HepG2 (cell line): ENCODE measurements at regions not wholly inside any gene's neighbourhood (a gene's known extent, or its start where the extent isn't known, plus 50 kb on each side); places are given as distances from the start of the nearest gene placed in this dataset.

ENCODE experiments used
- ATAC-seq: fragments of 200-7000 bp; cut with Tn5 transposase; 3 replicates; pipeline ENCODE4 v1.9.1; 2020; ENCODE audit warnings: mild to moderate bottlenecking, moderate library complexity
- BruUV-seq: library from RNA; stranded (reverse); fragments of 400-500 nt; replicated peaks from 2 replicates; lab custom pipeline; 2021; lab: Mats Ljungman, UMichigan
- CTCF ChIA-PET: fragments of 300-600 bp; formaldehyde crosslinking; extraction: SDS; loops from one replicate; lab custom pipeline; 2021; ENCODE audit warnings: low total read pairs, inconsistent platforms, low intra/inter-chr PET ratio; lab: Yijun Ruan, JAX
- POLR2A ChIA-PET: fragments of 350-600 bp; sonication (Branson Sonifier 250); formaldehyde crosslinking; loops from one replicate; lab custom pipeline; 2020; ENCODE audit warnings: antibody characterized with exemption, inconsistent platforms; lab: Yijun Ruan, JAX
- DNase-seq: peaks from one replicate; pipeline ENCODE4 v3.0.0-alpha.2; 2015; ENCODE audit warnings: low spot score
- FAIRE-seq: peaks from 3 replicates; lab custom pipeline; 2011; peaks lifted over from hg19 to GRCh38; lab: Jason Lieb, UNC
- H2AFZ ChIP-seq: one replicate; pipeline ENCODE4 v1.6.1; 2011; ENCODE audit warnings: low read length, inconsistent platforms
- H3K27ac ChIP-seq: fragments of 300-600 bp; 3 replicates; pipeline ENCODE4 v1.8.0; 2011; ENCODE audit warnings: mixed run types, mild to moderate bottlenecking, mixed read lengths, low read length, inconsistent platforms; ENCODE audit not compliant: insufficient read depth; ENCODE audit errors: extremely low read length
- H3K27me3 ChIP-seq, 2 experiments: fragments of 200-600 bp in 1 of 2; 2 replicates in 1 of 2; 3 replicates in 1 of 2; pipeline versions ENCODE4 v1.6.0 to v1.8.0; 2011; ENCODE audit warnings: low read length in 2 of 2, mild to moderate bottlenecking in 2 of 2, moderate library complexity in 2 of 2, inconsistent platforms in 1 of 2; ENCODE audit not compliant: insufficient read depth in 2 of 2, control insufficient read depth in 1 of 2
- H3K36me3 ChIP-seq, 2 experiments: fragments of 200-600 bp in 1 of 2; replicated peaks in 1 of 2; 2 replicates in 1 of 2; 3 replicates in 1 of 2; pipeline versions ENCODE4 v1.5.1 to v1.8.0; 2011; ENCODE audit warnings: low read length in 2 of 2, inconsistent platforms in 1 of 2; ENCODE audit not compliant: insufficient read depth in 2 of 2, control insufficient read depth in 1 of 2
- H3K4me1 ChIP-seq: 2 replicates; pipeline ENCODE4 v1.5.1; 2012; ENCODE audit warnings: low read length, inconsistent platforms; ENCODE audit not compliant: insufficient read depth
- H3K4me2 ChIP-seq: 2 replicates; pipeline ENCODE4 v1.6.0; 2011; ENCODE audit warnings: low read depth, low read length, inconsistent platforms
- H3K4me3 ChIP-seq, 3 experiments: fragments of 200-600 bp in 1 of 3; sonication (generic), shearing (Covaris generic) in 1 of 3; replicated peaks in 1 of 3; 2 replicates each; pipeline ENCODE4 v1.5.1; 2011 to 2016; ENCODE audit warnings: low read length in 3 of 3, inconsistent platforms in 2 of 3, low read depth in 2 of 3, mild to moderate bottlenecking in 2 of 3, control low read depth in 1 of 3, mixed read lengths in 1 of 3; ENCODE audit not compliant: insufficient read depth in 1 of 3
- H3K79me2 ChIP-seq: one replicate; pipeline ENCODE4 v1.6.1; 2011; ENCODE audit warnings: low read length, inconsistent platforms; ENCODE audit not compliant: insufficient read depth
- H3K9ac ChIP-seq: 2 replicates; pipeline ENCODE4 v1.6.0; 2011; ENCODE audit warnings: mild to moderate bottlenecking, low read depth, low read length, inconsistent platforms; ENCODE audit not compliant: insufficient read depth
- H3K9me3 ChIP-seq: 2 replicates; pipeline ENCODE4 v1.5.1; 2012; ENCODE audit warnings: mild to moderate bottlenecking, low read length
- H4K20me1 ChIP-seq: 2 replicates; pipeline ENCODE4 v1.6.0; 2011; ENCODE audit warnings: inconsistent platforms, mild to moderate bottlenecking, low read length, moderate library complexity; ENCODE audit not compliant: insufficient read depth
- AKAP8 ChIP-seq: sonication (generic); formaldehyde crosslinking; IDR thresholded peaks from 2 replicates; pipeline ENCODE4 v1.5.1; 2020; ENCODE audit warnings: mild to moderate bottlenecking, missing genetic modification reagents
- ATF7-NPFF ChIP-seq: sonication (generic); formaldehyde crosslinking; IDR thresholded peaks from 2 replicates; pipeline ENCODE4 v1.8.1; 2023; ENCODE audit warnings: mild to moderate bottlenecking, low read depth, missing genetic modification reagents, moderate library complexity
- GZF1 ChIP-seq: sonication (generic); formaldehyde crosslinking; IDR thresholded peaks from 2 replicates; pipeline ENCODE4 v1.5.1; 2020; ENCODE audit warnings: mild to moderate bottlenecking, missing genetic modification reagents
- KLF13 ChIP-seq: sonication (generic); formaldehyde crosslinking; IDR thresholded peaks from 2 replicates; pipeline ENCODE4 v1.4.0; 2020; ENCODE audit warnings: mild to moderate bottlenecking, missing genetic modification reagents
- PHF5A ChIP-seq: IDR thresholded peaks from one replicate; pipeline ENCODE4 v1.6.1; 2018; ENCODE audit warnings: low read depth, missing genetic modification reagents; ENCODE audit not compliant: unreplicated experiment
- POLR2A ChIP-seq, 2 experiments: IDR thresholded peaks; 2 replicates each; pipeline ENCODE4 v1.6.1; 2011; ENCODE audit warnings: low read depth in 2 of 2, low read length in 2 of 2, mild to moderate bottlenecking in 1 of 2, moderate library complexity in 1 of 2; ENCODE audit not compliant: insufficient read depth in 1 of 2
- U2AF2 ChIP-seq: fragments of 200-400 bp; formaldehyde crosslinking; IDR thresholded peaks from 2 replicates; pipeline ENCODE4 v1.6.1; 2017; ENCODE audit warnings: low read depth, mild to moderate bottlenecking, low read length
- ZFX ChIP-seq: sonication (generic); formaldehyde crosslinking; IDR thresholded peaks from 2 replicates; pipeline ENCODE4 v1.4.0; 2020; ENCODE audit warnings: mild to moderate bottlenecking, low read depth, missing genetic modification reagents, moderate library complexity
- ZNF10 ChIP-seq: sonication (generic); formaldehyde crosslinking; IDR thresholded peaks from 2 replicates; pipeline ENCODE4 v1.4.0; 2020; ENCODE audit warnings: mild to moderate bottlenecking, low read depth, missing genetic modification reagents, borderline replicate concordance
- ZNF138 ChIP-seq: sonication (generic); formaldehyde crosslinking; IDR thresholded peaks from 2 replicates; pipeline ENCODE4 v1.5.0; 2020; ENCODE audit warnings: mild to moderate bottlenecking, low read depth, missing genetic modification reagents
- ZNF24 ChIP-seq: fragments of 450-650 bp; IDR thresholded peaks from 2 replicates; pipeline ENCODE4 v1.6.1; 2017; ENCODE audit warnings: antibody characterized with exemption, mild to moderate bottlenecking
- ZNF775 ChIP-seq: sonication (generic); formaldehyde crosslinking; IDR thresholded peaks from 2 replicates; pipeline ENCODE4 v1.4.0; 2020; ENCODE audit warnings: missing genetic modification reagents, mild to moderate bottlenecking, moderate library complexity, borderline replicate concordance
- ZNF878 ChIP-seq: sonication (generic); formaldehyde crosslinking; IDR thresholded peaks from 2 replicates; pipeline ENCODE4 v1.8.1; 2023; ENCODE audit warnings: mild to moderate bottlenecking, missing genetic modification reagents, moderate library complexity
- WGBS: methylation state at CpG from one replicate; pipeline ENCODE4 v1.1.6; 2017; ENCODE audit warnings: low lambda C conversion rate; 5-methylcytosine and 5-hydroxymethylcytosine counted together
- in situ Hi-C: cut with HindIII; loops from 2 replicates; pipeline ENCODE4 v1.10.0; 2017; ENCODE audit warnings: low pct_unique_long_range_greater_than_20kb; ENCODE audit not compliant: extremely low pct_ligation_motif_present
- intact Hi-C: fragments of 100-400 bp; cut with micrococcal nuclease; formaldehyde crosslinking; loops from one replicate; pipeline ENCODE4 v1.10.0; 2022; ENCODE audit not compliant: unreplicated experiment
- TF ChIP-seq, protein P1 (sequence below): sonication (generic); formaldehyde crosslinking; IDR thresholded peaks from 2 replicates; pipeline ENCODE4 v1.5.1; 2020; ENCODE audit warnings: mild to moderate bottlenecking, missing genetic modification reagents, borderline replicate concordance
- TF ChIP-seq, protein P2 (sequence below): sonication (generic); formaldehyde crosslinking; IDR thresholded peaks from 2 replicates; pipeline ENCODE4 v1.4.0; 2020; ENCODE audit warnings: missing genetic modification reagents
- TF ChIP-seq, protein P3 (sequence below): sonication (generic); formaldehyde crosslinking; IDR thresholded peaks from 2 replicates; pipeline ENCODE4 v1.4.0; 2020; ENCODE audit warnings: missing genetic modification reagents, mild to moderate bottlenecking, borderline replicate concordance

DNA sequence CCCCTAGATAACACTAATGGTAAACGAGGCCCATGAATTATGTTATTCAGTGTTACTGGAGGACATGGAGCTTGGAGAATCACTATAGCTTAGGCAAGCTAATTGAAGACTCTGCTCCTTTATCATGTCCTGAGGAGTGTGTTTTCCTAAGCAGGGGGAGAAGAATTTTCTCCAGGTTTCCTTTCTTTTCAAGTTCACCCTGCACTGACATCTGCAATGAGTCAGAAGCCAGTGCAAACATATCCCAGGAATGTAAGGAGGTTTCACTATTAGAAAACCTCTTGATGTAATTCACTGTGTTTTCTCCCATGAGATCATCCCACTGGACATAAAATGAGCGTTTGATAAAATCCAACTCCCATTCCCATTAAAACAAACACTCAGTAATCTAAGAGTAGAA is 75.6 kb downstream of the DMRT2 start:
- no peaks in the 10 kb centered on the region for H3K36me3 ChIP-seq
- no peak overlapping the region for H3K4me3 ChIP-seq
- no peak overlapping the region for H3K27ac ChIP-seq
- TF ChIP-seq ATF7-NPFF (CRISPR knock-in tag): no peak
- TF ChIP-seq, protein P1, sequence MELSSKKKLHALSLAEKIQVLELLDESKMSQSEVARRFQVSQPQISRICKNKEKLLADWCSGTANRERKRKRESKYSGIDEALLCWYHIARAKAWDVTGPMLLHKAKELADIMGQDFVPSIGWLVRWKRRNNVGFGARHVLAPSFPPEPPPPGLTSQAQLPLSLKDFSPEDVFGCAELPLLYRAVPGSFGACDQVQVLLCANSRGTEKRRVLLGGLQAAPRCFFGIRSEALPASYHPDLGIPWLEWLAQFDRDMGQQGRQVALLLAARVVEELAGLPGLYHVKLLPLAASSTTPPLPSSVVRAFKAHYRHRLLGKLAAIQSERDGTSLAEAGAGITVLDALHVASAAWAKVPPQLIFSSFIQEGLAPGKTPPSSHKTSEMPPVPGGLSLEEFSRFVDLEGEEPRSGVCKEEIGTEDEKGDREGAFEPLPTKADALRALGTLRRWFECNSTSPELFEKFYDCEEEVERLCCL: no peak
- no peak for TF ChIP-seq U2AF2
- no peak for TF ChIP-seq AKAP8 (CRISPR knock-in tag)
- no peak for TF ChIP-seq GZF1 (CRISPR knock-in tag)
- TF ChIP-seq ZNF878 (CRISPR knock-in tag): no peak
- no peak for TF ChIP-seq ZNF10 (CRISPR knock-in tag)
- TF ChIP-seq PHF5A (CRISPR knock-in tag): no peak
- TF ChIP-seq, protein P2, sequence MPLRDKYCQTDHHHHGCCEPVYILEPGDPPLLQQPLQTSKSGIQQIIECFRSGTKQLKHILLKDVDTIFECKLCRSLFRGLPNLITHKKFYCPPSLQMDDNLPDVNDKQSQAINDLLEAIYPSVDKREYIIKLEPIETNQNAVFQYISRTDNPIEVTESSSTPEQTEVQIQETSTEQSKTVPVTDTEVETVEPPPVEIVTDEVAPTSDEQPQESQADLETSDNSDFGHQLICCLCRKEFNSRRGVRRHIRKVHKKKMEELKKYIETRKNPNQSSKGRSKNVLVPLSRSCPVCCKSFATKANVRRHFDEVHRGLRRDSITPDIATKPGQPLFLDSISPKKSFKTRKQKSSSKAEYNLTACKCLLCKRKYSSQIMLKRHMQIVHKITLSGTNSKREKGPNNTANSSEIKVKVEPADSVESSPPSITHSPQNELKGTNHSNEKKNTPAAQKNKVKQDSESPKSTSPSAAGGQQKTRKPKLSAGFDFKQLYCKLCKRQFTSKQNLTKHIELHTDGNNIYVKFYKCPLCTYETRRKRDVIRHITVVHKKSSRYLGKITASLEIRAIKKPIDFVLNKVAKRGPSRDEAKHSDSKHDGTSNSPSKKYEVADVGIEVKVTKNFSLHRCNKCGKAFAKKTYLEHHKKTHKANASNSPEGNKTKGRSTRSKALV: no peak
- TF ChIP-seq ZNF775 (CRISPR knock-in tag): no peak
- TF ChIP-seq KLF13 (CRISPR knock-in tag): no peak
- no peak for TF ChIP-seq POLR2A (IDR thresholded peaks at IDR 0.05; ENCODE audit: insufficient read depth in 1 of 2, low read depth in 2 of 2, low read length in 2 of 2)
- TF ChIP-seq ZNF24: no peak
- TF ChIP-seq, protein P3, sequence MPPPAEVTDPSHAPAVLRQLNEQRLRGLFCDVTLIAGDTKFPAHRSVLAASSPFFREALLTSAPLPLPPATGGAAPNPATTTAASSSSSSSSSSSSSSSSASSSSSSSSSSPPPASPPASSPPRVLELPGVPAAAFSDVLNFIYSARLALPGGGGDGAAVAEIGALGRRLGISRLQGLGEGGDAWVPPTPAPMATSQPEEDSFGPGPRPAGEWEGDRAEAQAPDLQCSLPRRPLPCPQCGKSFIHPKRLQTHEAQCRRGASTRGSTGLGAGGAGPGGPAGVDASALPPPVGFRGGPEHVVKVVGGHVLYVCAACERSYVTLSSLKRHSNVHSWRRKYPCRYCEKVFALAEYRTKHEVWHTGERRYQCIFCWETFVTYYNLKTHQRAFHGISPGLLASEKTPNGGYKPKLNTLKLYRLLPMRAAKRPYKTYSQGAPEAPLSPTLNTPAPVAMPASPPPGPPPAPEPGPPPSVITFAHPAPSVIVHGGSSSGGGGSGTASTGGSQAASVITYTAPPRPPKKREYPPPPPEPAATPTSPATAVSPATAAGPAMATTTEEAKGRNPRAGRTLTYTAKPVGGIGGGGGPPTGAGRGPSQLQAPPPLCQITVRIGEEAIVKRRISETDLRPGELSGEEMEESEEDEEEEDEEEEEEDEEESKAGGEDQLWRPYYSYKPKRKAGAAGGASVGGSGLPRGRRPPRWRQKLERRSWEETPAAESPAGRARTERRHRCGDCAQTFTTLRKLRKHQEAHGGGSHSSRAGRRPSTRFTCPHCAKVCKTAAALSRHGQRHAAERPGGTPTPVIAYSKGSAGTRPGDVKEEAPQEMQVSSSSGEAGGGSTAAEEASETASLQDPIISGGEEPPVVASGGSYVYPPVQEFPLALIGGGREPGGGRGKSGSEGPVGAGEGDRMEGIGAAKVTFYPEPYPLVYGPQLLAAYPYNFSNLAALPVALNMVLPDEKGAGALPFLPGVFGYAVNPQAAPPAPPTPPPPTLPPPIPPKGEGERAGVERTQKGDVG (CRISPR knock-in tag): no peak
- TF ChIP-seq ZNF138 (CRISPR knock-in tag): no peak
- no peak for TF ChIP-seq ZFX (CRISPR knock-in tag)
- H4K20me1 ChIP-seq: no peaks in the 10 kb centered on the region
- no peaks in the 10 kb centered on the region for H3K4me1 ChIP-seq
- DNase-seq: no peak
- BruUV-seq: no TSS peak
- ATAC-seq: no peak
- no peak for FAIRE-seq
- CTCF ChIA-PET: no interaction called here
- in situ Hi-C loops (no loop called here), intact Hi-C loops (no loop called here)
- H3K9ac ChIP-seq: no peak overlapping the region
- H2AFZ ChIP-seq: no peak overlapping the region
- 0% methylated on average over 2 of the region's 2 CpGs for WGBS
- no peak overlapping the region for H3K4me2 ChIP-seq
- POLR2A ChIA-PET: no interaction called here
- no peaks in the 10 kb centered on the region for H3K79me2 ChIP-seq
- H3K9me3 ChIP-seq: no peaks in the 10 kb centered on the region
- no peaks in the 10 kb centered on the region for H3K27me3 ChIP-seq
